GM18499 (cell line): ENCODE measurements at regions not wholly inside any gene's neighbourhood (a gene's known extent, or its start where the extent isn't known, plus 50 kb on each side); places are given as distances from the start of the nearest gene placed in this dataset.

Source experiments
- ATAC-seq: cut with Tn5 transposase; IDR thresholded peaks from one replicate; pipeline ENCODE4 v1.9.1; 2021; ENCODE audit warnings: moderate number of reproducible peaks; ENCODE audit not compliant: insufficient read depth, unreplicated experiment

- ATAC-seq = no peak
Measured at GRCh38 chr20:24378661-24379483, 90.6 kb upstream of the SYNDIG1 start.

DNA sequence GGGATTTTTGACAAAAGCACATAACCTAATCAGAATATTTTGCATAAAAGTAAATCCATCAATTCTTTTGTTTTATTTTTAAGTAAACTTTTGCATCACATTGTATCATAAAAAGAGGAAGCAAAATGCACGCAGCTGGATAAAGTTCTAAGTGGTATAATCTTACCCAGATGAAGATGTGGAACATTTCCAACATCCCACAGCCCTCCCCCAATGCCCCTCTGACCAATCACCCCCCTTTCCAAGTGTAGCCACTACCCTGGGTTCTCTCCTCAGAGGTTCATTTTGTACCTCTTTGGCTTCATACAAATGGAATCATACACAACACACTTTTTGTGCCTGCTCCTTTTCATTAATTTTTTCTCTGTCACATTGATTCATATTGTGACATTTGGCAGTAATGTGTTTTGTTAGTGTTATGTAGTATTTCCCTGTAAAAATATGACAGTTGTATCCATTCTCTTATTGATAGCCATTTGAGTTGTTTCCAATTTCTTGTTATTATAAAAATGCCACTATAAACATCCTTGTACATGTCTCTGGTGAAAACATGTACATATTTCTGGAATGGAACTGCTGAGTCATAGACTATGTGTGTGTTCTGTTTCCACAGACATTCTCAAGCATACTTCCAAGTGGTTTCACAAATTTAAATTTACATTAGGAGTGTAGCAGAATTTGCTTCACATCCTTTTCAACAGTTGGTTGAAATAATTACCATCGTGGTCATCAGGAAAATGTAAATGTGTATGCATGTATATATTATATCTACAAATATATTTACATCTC lies 92.9 kb upstream of the SYNDIG1 start:
- ATAC-seq = no peak

DNA sequence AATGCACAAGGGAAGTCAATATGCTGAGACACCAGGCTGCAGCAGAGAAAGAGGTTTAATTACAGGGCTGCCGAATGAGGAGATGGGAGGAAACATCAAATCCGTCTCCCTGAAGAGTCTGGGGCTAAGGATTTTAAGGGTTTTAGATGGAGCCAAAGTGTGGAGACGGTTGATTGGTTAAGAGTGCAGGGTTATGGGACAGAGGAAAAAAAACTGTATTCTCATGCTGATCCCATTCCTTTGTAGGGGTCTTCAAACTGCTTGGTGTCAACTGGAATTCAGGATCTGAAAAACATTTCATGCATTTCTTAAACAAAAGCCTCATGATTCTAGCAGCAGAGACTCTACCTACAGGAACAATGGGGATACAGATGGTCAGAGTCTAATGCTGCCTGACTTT lies 96.1 kb upstream of the SYNDIG1 start:
- ATAC-seq = no peak

DNA sequence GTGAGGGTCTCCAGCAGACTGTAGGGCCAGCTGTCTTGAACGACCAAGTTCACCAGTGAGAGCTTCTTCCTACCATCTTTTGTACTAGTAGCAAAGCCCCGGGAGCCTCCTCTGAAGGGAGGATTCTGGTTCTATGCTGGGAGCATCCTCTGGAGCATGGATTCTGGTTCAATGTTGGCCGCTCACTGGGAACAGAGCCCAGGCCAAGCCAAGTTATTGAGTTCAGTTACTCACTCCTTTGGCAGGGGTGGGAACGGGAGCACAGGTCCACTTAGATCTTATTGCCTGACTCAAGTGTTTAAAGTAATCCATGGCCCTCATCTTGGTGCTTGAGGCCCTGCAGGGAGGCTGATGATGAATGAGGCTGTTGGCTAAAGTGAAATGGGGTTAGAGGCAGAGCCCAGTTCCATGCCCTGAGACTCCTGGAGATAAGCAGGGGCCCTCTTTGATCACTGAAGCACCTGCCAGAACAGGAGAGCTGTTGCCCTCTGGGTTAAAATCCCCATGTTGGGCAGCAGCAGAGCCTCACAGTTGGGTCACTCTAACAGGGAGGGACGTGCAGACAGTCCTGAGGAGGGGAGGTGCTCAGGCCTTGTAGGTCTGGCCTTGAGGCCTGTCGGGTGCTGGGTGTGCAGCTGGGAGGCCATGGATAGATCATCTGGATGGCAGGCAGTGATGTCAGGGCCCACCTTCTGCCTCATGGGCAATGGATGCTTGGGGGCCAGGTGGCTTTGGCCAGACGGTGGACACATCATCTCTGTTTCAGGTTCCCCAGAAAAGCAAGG lies 98.3 kb upstream of the SYNDIG1 start:
- no peak for ATAC-seq

DNA sequence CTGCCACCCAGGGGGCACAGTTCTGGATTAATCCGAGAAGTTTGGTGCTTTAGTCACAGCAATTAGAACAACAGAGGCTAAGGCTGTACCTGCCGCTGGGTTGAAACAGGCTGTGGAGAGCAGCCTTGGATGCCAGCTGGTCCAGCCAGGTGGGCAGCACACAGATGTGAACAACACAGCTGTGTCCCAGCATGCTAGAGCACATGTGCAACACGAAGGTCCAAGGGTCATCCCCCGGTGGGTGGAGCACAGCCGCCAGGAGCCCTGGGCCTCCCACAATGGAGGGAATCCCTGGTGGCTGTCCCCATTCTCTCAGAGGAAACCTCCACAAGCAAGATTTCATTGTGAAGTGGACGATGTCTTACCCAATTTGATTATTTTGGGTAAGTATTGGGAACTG lies 99.2 kb upstream of the SYNDIG1 start:
- ATAC-seq = no peak

DNA sequence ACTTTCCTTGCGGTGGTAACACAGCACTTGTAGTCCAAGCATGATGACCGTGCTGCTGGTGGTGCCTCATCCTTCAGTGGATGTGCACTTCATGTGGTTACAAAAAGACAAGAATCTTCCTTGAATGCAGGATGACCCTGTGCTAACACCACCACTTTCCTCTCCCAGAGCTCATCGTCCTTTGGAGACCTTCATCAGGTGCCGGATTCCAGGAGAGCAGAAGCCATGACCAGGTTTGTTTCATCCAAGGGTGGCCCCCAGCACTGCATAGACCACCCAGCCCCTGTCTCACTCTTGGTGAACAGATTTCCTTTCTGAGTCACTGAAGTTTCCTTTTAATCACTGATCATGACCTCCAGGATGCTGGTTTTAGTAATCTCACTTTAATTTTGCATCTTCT lies 101.2 kb upstream of the SYNDIG1 start:
- ATAC-seq = no peak

DNA sequence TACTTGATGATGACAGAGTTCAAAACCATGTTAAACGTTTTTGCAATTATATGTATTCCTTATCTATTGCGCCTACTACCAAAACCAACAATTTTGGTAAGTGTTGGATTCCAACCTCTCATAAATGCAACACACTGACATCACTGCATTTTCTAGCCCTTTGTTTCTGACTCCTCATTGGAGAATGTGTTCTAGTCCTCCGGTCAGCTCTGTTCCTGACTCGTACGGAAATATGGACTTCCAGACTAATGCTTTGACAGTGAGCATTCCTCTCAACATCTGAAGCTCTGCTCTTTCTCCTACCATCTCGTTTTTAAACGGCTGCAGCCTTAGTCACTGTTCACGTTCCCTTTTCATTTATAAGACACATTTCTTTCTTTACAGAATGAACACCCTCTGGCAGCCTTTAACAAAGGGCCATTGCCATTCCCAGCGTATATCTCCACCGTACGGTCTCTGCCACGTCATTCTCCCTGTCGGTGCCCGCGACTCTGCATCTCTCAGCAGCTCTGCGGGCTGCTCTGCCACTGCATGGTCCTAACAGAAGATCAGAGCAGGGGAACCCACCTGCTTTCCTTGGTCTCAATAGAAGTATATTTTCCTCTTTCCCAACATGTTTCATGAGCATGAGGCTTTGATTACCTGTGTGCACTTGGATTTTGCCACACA lies 103.0 kb upstream of the SYNDIG1 start:
- ATAC-seq = no peak

DNA sequence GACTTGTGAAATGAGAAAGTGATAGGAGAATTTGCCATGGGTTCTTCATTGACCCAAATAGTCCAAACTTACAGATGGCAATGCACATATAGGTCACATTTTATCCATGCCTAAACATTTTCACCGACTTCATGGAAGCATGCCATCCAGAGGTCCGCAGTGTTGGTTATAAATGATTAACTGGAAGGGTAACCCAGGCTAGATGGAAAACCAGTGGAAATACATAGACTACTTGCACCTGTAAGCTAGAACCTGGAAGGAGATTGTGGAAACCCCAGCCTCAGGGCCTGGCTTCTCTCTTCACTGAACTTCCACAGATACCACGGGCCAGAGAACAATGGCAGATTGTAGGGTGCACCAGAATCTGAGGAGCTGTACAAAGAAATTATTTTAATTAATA lies 103.8 kb upstream of the SYNDIG1 start:
- ATAC-seq = no peak

GRCh38 chr20:24364482-24364881 lies 104.9 kb upstream of the SYNDIG1 start:
- ATAC-seq = no peak

GRCh38 chr20:24363031-24363430 lies 106.4 kb upstream of the SYNDIG1 start:
- ATAC-seq = no peak

DNA sequence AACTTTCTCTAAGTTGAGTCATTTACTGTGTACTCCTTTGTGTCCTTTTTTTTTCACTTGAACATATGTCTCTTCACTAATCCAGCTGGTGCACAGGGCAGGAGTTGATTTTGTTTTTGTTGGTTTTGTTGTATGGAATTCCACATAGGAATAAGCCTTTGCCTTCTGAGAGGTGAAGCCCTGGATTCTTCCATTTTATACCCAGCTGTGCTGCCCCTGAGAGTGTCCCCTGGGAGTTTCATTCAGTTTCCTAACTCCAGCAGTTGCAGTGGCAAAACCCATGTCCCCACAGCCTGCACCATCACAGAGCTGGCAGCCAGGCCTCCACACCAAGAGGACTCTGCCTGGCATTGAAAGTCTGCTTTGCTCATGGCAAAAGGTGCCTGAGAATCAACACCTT lies 107.3 kb upstream of the SYNDIG1 start:
- no peak for ATAC-seq

DNA sequence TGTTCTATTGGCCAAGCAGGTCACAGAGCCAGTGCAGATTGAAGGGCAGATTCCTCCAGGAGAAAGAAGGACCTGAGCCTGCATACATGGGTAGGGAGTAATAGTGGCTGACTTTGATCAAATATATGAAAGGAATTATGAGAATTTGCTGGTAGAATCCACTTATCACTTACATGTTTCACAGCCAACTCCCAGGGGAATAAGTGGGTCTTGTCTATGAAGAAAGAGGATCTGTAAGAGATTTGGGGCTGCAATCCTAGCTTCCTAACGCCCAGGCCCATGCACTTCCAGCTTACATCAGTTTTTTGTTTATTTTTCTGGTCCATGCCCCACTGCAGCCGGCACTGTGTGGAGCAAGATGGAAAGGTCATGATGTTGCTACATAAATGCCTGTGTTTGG lies 107.9 kb upstream of the SYNDIG1 start:
- ATAC-seq = no peak

DNA sequence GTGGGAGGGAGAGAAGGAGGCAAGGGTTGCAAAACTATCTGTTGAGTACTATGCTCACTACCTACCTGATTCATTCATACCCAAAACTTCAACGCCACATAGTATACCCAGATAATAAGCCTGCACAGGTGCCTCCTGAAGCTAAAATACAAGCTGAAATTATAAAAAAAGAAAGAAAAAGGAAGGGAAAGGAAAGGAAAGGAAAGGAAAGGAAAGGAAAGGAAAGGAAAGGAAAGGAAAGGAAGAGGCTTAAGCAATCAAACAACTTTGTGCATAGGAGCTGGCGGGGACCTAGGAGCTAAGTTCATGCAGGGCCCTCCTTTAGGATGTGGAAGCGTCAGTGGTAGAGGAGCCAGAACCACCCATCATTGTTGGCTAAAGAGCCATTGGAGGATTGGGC lies 108.9 kb upstream of the SYNDIG1 start:
- ATAC-seq = no peak

- no peak for ATAC-seq
Measured at GRCh38 chr20:24359321-24360027, 110.0 kb upstream of the SYNDIG1 start.

- ATAC-seq = no peak
Measured at GRCh38 chr20:24357931-24358330, 111.5 kb upstream of the SYNDIG1 start.

DNA sequence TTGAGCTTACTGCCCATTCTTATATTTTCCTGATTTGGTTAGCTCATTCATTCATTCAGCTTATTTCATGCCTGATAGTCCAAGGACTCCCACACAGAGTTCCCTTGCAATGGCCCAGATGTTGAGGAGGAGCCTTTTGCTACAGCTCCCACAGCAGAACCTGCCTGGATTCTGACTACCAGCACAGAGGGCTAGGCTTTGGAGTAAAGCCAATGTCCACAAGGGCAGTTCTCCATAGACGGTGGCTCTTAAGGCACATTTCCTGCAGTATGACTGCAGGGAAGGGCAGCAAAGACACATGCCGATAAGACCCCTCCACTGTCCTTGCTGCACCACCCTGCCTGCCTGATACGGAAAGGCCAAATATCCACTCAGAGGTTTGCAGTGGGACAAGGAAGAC lies 112.3 kb upstream of the SYNDIG1 start:
- ATAC-seq = no peak

DNA sequence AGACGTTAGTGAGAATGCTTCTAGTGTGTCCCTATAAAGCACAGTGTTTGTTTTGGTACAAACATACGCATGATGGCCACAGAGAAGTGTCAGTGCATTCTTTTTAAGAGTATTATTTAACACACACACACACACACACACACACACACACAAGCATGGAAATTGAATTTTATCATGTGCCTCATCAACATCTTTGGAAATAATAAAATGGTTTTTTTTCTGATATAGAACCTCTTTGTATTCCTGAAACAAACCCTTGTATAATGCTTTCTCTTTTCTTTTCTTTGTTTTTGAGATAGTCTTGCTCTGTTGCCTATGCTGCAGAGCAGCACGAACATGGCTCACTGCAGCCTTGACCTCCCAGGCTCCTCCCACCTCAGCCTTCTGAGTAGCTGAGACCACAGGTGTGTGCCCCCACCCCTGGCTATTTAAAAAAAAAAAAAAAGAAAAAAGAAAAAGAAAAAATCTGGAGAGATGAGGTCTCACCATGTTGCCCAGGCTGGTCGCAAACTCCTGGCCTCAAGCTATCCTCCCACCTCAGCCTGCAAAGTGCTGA lies 116.2 kb upstream of the SYNDIG1 start:
- no peak for ATAC-seq

GRCh38 chr20:24350923-24351368 lies 118.5 kb upstream of the SYNDIG1 start:
- no peak for ATAC-seq

- ATAC-seq = no peak
Measured at GRCh38 chr20:24341781-24342180, 127.6 kb upstream of the SYNDIG1 start.
